HCT116 (cell line): ENCODE measurements at regions not wholly inside any gene's neighbourhood (a gene's known extent, or its start where the extent isn't known, plus 50 kb on each side); places are given as distances from the start of the nearest gene placed in this dataset.

ENCODE experiments used
- ATAC-seq: fragments of 200-7000 bp; cut with Tn5 transposase; 2 replicates; pipeline ENCODE4 v1.9.1; 2020; ENCODE audit warnings: mild to moderate bottlenecking, moderate library complexity
- BruUV-seq: library from RNA; stranded (reverse); fragments of 400-500 nt; replicated peaks from 2 replicates; lab custom pipeline; 2021; lab: Mats Ljungman, UMichigan
- CTCF ChIA-PET: fragments of 300-600 bp; sonication (Branson Sonifier 250); formaldehyde crosslinking; loops from one replicate; lab custom pipeline; 2021; ENCODE audit warnings: antibody characterized with exemption; lab: Charles Lee
- POLR2A ChIA-PET: fragments of 300-600, 350-600 bp; sonication (Branson Sonifier 250); formaldehyde crosslinking; loops from one replicate; lab custom pipeline; 2021; ENCODE audit warnings: antibody characterized with exemption; lab: Charles Lee
- RAD21 ChIA-PET, 2 experiments: fragments of 300-600 bp; sonication (Branson Sonifier 250); formaldehyde crosslinking; loops; one replicate each; lab custom pipeline; 2023; ENCODE audit warnings: low total read pairs in 2 of 2; ENCODE audit not compliant: uncharacterized antibody in 2 of 2, unreplicated experiment in 2 of 2, low non-redundant PET in 1 of 2; lab: Charles Lee
- DNase-seq: peaks from one replicate; pipeline ENCODE4 v3.0.0-alpha.2; 2010; ENCODE audit warnings: low read depth, low spot score
- H2AFZ ChIP-seq: fragments of 200-600 bp; shearing (Covaris generic), sonication (generic); 2 replicates; pipeline ENCODE4 v1.6.1; 2017; ENCODE audit warnings: low read depth, mixed run types, mixed read lengths, antibody characterized with exemption, low read length; ENCODE audit not compliant: poor library complexity, severe bottlenecking
- H3K27ac ChIP-seq: 2 replicates; pipeline ENCODE4 v1.5.1; 2012; ENCODE audit warnings: low read depth, low read length
- H3K27me3 ChIP-seq: fragments of 200-600 bp; sonication (generic); 2 replicates; pipeline ENCODE4 v1.6.1; 2016; ENCODE audit warnings: mixed run types, low read length, mixed read lengths; ENCODE audit not compliant: insufficient read depth
- H3K36me3 ChIP-seq, 2 experiments: fragments of 200-500 bp in 1 of 2; fragments of 200-600 bp in 1 of 2; sonication (Bioruptor generic) in 1 of 2; sonication (generic) in 1 of 2; 2 replicates each; pipeline versions ENCODE4 v1.5.1 to v1.6.1; 2014 to 2016; ENCODE audit warnings: low read length in 2 of 2, inconsistent platforms in 1 of 2, mixed read lengths in 1 of 2, mixed run types in 1 of 2; ENCODE audit not compliant: insufficient read depth in 2 of 2, control insufficient read depth in 1 of 2
- H3K4me1 ChIP-seq, 2 experiments: fragments of 200-600 bp in 1 of 2; sonication (generic) in 1 of 2; 2 replicates each; pipeline versions ENCODE4 v1.5.1 to v1.6.1; 2012 to 2017; ENCODE audit warnings: low read length in 2 of 2, inconsistent platforms in 1 of 2, mild to moderate bottlenecking in 1 of 2, mixed read lengths in 1 of 2, mixed run types in 1 of 2, moderate library complexity in 1 of 2; ENCODE audit not compliant: insufficient read depth in 2 of 2, control insufficient read depth in 1 of 2
- H3K4me2 ChIP-seq: fragments of 200-600 bp; sonication (generic); 2 replicates; pipeline ENCODE4 v1.6.1; 2017; ENCODE audit warnings: mixed run types, low read length, mixed read lengths
- H3K4me3 ChIP-seq, 2 experiments: fragments of 200-600 bp in 1 of 2; sonication (generic) in 1 of 2; replicated peaks in 1 of 2; 2 replicates each; pipeline ENCODE4 v1.5.1; 2011 to 2016; ENCODE audit warnings: low read length in 2 of 2, control low read depth in 1 of 2, low read depth in 1 of 2, mild to moderate bottlenecking in 1 of 2, mixed read lengths in 1 of 2, mixed run types in 1 of 2
- H3K79me2 ChIP-seq: fragments of 200-600 bp; sonication (generic); 2 replicates; pipeline ENCODE4 v1.6.1; 2017; ENCODE audit warnings: mild to moderate bottlenecking, mixed run types, low read length, moderate library complexity, mixed read lengths; ENCODE audit not compliant: insufficient read depth
- H3K9ac ChIP-seq: fragments of 200-600 bp; sonication (generic); 2 replicates; pipeline ENCODE4 v1.6.1; 2016; ENCODE audit warnings: low read length, mixed read lengths
- H3K9me2 ChIP-seq: fragments of 200-600 bp; sonication (generic), shearing (Covaris generic); 2 replicates; pipeline ENCODE4 v1.6.1; 2017; ENCODE audit warnings: mixed run types, mild to moderate bottlenecking, moderate library complexity; ENCODE audit not compliant: insufficient read depth
- H3K9me3 ChIP-seq, 2 experiments: fragments of 200-500 bp in 1 of 2; fragments of 200-600 bp in 1 of 2; sonication (Bioruptor generic) in 1 of 2; sonication (generic) in 1 of 2; 2 replicates each; pipeline ENCODE4 v1.6.1; 2014 to 2017; ENCODE audit warnings: low read length in 2 of 2, mixed read lengths in 2 of 2, inconsistent platforms in 1 of 2, low read depth in 1 of 2, mild to moderate bottlenecking in 1 of 2, mixed run types in 1 of 2, moderate library complexity in 1 of 2; ENCODE audit not compliant: control insufficient read depth in 1 of 2, insufficient read depth in 1 of 2
- H4K20me1 ChIP-seq: fragments of 200-600 bp; sonication (generic), shearing (Covaris generic); 2 replicates; pipeline ENCODE4 v1.6.1; 2017; ENCODE audit warnings: mixed run types, mild to moderate bottlenecking, moderate library complexity; ENCODE audit not compliant: insufficient read depth
- CBX3 ChIP-seq: IDR thresholded peaks from 2 replicates; pipeline ENCODE4 v1.6.1; 2012; ENCODE audit warnings: low read depth
- CEBPB ChIP-seq: IDR thresholded peaks from 2 replicates; pipeline ENCODE4 v1.6.1; 2012; ENCODE audit warnings: low read depth
- EGR1 ChIP-seq: IDR thresholded peaks from 2 replicates; pipeline ENCODE4 v1.6.1; 2012; ENCODE audit warnings: low read depth
- EZH2 ChIP-seq: fragments of 200-600 bp; sonication (generic); IDR thresholded peaks from 2 replicates; pipeline ENCODE4 v1.6.1; 2017; ENCODE audit warnings: antibody characterized with exemption, mixed run types
- EZH2phosphoT487 ChIP-seq: fragments of 200-600 bp; IDR thresholded peaks from 2 replicates; pipeline ENCODE4 v1.6.1; 2018; ENCODE audit warnings: antibody characterized with exemption, borderline replicate concordance
- FOSL1 ChIP-seq: IDR thresholded peaks from 2 replicates; pipeline ENCODE4 v1.6.1; 2012; ENCODE audit warnings: low read depth
- POLR2AphosphoS5 ChIP-seq: IDR thresholded peaks from 2 replicates; pipeline ENCODE4 v1.6.1; 2011; ENCODE audit warnings: mild to moderate bottlenecking, low read depth, low read length, moderate library complexity
- RAD21 ChIP-seq: IDR thresholded peaks from 2 replicates; pipeline ENCODE4 v1.6.1; 2012; ENCODE audit warnings: low read depth, mild to moderate bottlenecking
- SIN3A ChIP-seq: IDR thresholded peaks from 2 replicates; pipeline ENCODE4 v1.6.1; 2012; ENCODE audit warnings: low read depth
- SRF ChIP-seq: IDR thresholded peaks from 2 replicates; pipeline ENCODE4 v1.6.1; 2012; ENCODE audit warnings: low read depth
- TCF7L2 ChIP-seq: IDR thresholded peaks from 2 replicates; pipeline ENCODE4 v1.7.0; 2011; ENCODE audit warnings: borderline replicate concordance, inconsistent platforms; ENCODE audit not compliant: insufficient read depth, insufficient read length; ENCODE audit errors: extremely low read depth
- YY1 ChIP-seq: IDR thresholded peaks from 2 replicates; pipeline ENCODE4 v1.6.1; 2011; ENCODE audit warnings: low read length, low read depth, moderate library complexity, mild to moderate bottlenecking; ENCODE audit not compliant: insufficient replicate concordance; ENCODE audit errors: extremely low read depth
- ZFX ChIP-seq: fragments of 450-650 bp; IDR thresholded peaks from 2 replicates; pipeline ENCODE4 v1.6.1; 2017
- ZNF274 ChIP-seq: fragments of 200-500 bp; sonication (Bioruptor generic); IDR thresholded peaks from 2 replicates; pipeline ENCODE4 v1.6.1; 2014; ENCODE audit warnings: mild to moderate bottlenecking, low read depth, low read length, inconsistent platforms
- intact Hi-C: fragments of 100-400 bp; cut with micrococcal nuclease; formaldehyde crosslinking; loops from 2 replicates; pipeline ENCODE4 v1.10.0; 2022
- TF ChIP-seq, protein P1 (sequence below): IDR thresholded peaks from 2 replicates; pipeline ENCODE4 v1.6.1; 2012
- TF ChIP-seq, protein P2 (sequence below): IDR thresholded peaks from 2 replicates; pipeline ENCODE4 v1.6.1; 2012
- TF ChIP-seq, protein P3 (sequence below): IDR thresholded peaks from 2 replicates; pipeline ENCODE4 v1.6.1; 2011; ENCODE audit warnings: mild to moderate bottlenecking, low read length, moderate library complexity; ENCODE audit not compliant: insufficient replicate concordance; ENCODE audit errors: extremely low read depth
- TF ChIP-seq, protein P4 (sequence below), 3 experiments: fragments of 200-600 bp in 1 of 3; sonication (generic) in 1 of 3; IDR thresholded peaks in 2 of 3; conservative IDR thresholded peaks in 1 of 3; 2 replicates each; pipeline ENCODE4 v1.5.1; 2012 to 2017; ENCODE audit warnings: low read depth in 2 of 3, low read length in 2 of 3, antibody characterized with exemption in 1 of 3, borderline replicate concordance in 1 of 3, control low read depth in 1 of 3, mild to moderate bottlenecking in 1 of 3, mixed read lengths in 1 of 3, mixed run types in 1 of 3, moderate library complexity in 1 of 3; ENCODE audit not compliant: insufficient read depth in 1 of 3
- TF ChIP-seq, protein P5 (sequence below): IDR thresholded peaks from 2 replicates; pipeline ENCODE4 v1.6.1; 2012; ENCODE audit warnings: low read depth

DNA sequence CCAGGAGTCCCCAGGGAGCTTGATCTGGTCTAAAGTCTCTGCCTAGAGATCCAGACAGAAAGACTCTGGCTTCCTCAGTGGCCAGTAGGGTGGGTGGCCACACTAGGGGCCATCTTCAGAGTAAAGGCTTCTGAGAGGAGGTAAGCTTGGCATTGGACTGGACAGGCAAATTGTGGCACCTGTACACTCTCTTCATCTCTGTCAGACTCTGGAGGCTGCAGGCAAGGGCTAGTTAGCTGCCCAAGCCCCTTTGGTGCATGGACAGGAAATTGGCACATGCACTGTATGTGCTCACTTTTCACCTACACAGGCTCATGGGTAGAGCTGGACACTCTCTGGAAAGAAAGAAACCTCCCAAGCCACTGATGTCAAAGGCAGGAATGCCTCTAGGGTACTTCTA lies 142.8 kb downstream of the PJA1 start:
- CTCF ChIA-PET, result no interaction called here
- no peaks in the 10 kb centered on the region for H3K4me1 ChIP-seq
- no peak for DNase-seq
- ATAC-seq, result no peak
- H2AFZ ChIP-seq, result no peak overlapping the region
- no peaks in the 10 kb centered on the region for H3K9me3 ChIP-seq
- BruUV-seq, result no TSS peak
- RAD21 ChIA-PET, result no interaction called here
- TF ChIP-seq RAD21 (no peak), TCF7L2 (no peak), CBX3 (no peak), EGR1 (no peak), YY1 (no peak), ZFX (no peak), ZNF274 (no peak), EZH2phosphoT487 (no peak), POLR2AphosphoS5 (no peak), FOSL1 (no peak), CEBPB (no peak), SRF (no peak), SIN3A (no peak), EZH2 (no peak)
- TF ChIP-seq, protein P1, sequence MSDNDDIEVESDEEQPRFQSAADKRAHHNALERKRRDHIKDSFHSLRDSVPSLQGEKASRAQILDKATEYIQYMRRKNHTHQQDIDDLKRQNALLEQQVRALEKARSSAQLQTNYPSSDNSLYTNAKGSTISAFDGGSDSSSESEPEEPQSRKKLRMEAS, result no peak
- TF ChIP-seq, protein P2, sequence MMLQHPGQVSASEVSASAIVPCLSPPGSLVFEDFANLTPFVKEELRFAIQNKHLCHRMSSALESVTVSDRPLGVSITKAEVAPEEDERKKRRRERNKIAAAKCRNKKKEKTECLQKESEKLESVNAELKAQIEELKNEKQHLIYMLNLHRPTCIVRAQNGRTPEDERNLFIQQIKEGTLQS, result no peak
- TF ChIP-seq, protein P3, sequence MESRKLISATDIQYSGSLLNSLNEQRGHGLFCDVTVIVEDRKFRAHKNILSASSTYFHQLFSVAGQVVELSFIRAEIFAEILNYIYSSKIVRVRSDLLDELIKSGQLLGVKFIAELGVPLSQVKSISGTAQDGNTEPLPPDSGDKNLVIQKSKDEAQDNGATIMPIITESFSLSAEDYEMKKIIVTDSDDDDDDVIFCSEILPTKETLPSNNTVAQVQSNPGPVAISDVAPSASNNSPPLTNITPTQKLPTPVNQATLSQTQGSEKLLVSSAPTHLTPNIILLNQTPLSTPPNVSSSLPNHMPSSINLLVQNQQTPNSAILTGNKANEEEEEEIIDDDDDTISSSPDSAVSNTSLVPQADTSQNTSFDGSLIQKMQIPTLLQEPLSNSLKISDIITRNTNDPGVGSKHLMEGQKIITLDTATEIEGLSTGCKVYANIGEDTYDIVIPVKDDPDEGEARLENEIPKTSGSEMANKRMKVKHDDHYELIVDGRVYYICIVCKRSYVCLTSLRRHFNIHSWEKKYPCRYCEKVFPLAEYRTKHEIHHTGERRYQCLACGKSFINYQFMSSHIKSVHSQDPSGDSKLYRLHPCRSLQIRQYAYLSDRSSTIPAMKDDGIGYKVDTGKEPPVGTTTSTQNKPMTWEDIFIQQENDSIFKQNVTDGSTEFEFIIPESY, result no peak
- TF ChIP-seq, protein P4, sequence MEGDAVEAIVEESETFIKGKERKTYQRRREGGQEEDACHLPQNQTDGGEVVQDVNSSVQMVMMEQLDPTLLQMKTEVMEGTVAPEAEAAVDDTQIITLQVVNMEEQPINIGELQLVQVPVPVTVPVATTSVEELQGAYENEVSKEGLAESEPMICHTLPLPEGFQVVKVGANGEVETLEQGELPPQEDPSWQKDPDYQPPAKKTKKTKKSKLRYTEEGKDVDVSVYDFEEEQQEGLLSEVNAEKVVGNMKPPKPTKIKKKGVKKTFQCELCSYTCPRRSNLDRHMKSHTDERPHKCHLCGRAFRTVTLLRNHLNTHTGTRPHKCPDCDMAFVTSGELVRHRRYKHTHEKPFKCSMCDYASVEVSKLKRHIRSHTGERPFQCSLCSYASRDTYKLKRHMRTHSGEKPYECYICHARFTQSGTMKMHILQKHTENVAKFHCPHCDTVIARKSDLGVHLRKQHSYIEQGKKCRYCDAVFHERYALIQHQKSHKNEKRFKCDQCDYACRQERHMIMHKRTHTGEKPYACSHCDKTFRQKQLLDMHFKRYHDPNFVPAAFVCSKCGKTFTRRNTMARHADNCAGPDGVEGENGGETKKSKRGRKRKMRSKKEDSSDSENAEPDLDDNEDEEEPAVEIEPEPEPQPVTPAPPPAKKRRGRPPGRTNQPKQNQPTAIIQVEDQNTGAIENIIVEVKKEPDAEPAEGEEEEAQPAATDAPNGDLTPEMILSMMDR (IDR thresholded peaks at IDR 0.05 in 2 of 3, conservative IDR thresholded peaks at IDR 0.05 in 1 of 3; ENCODE audit: borderline replicate concordance in 1 of 3, insufficient read depth in 1 of 3, low read depth in 2 of 3, low read length in 2 of 3), result no peak
- TF ChIP-seq, protein P5, sequence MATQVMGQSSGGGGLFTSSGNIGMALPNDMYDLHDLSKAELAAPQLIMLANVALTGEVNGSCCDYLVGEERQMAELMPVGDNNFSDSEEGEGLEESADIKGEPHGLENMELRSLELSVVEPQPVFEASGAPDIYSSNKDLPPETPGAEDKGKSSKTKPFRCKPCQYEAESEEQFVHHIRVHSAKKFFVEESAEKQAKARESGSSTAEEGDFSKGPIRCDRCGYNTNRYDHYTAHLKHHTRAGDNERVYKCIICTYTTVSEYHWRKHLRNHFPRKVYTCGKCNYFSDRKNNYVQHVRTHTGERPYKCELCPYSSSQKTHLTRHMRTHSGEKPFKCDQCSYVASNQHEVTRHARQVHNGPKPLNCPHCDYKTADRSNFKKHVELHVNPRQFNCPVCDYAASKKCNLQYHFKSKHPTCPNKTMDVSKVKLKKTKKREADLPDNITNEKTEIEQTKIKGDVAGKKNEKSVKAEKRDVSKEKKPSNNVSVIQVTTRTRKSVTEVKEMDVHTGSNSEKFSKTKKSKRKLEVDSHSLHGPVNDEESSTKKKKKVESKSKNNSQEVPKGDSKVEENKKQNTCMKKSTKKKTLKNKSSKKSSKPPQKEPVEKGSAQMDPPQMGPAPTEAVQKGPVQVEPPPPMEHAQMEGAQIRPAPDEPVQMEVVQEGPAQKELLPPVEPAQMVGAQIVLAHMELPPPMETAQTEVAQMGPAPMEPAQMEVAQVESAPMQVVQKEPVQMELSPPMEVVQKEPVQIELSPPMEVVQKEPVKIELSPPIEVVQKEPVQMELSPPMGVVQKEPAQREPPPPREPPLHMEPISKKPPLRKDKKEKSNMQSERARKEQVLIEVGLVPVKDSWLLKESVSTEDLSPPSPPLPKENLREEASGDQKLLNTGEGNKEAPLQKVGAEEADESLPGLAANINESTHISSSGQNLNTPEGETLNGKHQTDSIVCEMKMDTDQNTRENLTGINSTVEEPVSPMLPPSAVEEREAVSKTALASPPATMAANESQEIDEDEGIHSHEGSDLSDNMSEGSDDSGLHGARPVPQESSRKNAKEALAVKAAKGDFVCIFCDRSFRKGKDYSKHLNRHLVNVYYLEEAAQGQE, result no peak
- TF ChIP-seq, all 23 proteins: peak for 0
- no peaks in the 10 kb centered on the region for H3K9me2 ChIP-seq
- H3K27ac ChIP-seq, result no peak overlapping the region
- intact Hi-C loops, result no loop called here
- H4K20me1 ChIP-seq, result no peaks in the 10 kb centered on the region
- no peak overlapping the region for H3K9ac ChIP-seq
- no peak overlapping the region for H3K4me2 ChIP-seq
- H3K79me2 ChIP-seq, result no peaks in the 10 kb centered on the region
- no peaks in the 10 kb centered on the region for H3K36me3 ChIP-seq
- H3K27me3 ChIP-seq, result no peaks in the 10 kb centered on the region
- no peak overlapping the region for H3K4me3 ChIP-seq
- POLR2A ChIA-PET, result no interaction called here
